ENCODE measurements at regions not wholly inside any gene's neighbourhood (a gene's known extent, or its start where the extent isn't known, plus 50 kb on each side); places are given as distances from the start of the nearest gene placed in this dataset.

DNA sequence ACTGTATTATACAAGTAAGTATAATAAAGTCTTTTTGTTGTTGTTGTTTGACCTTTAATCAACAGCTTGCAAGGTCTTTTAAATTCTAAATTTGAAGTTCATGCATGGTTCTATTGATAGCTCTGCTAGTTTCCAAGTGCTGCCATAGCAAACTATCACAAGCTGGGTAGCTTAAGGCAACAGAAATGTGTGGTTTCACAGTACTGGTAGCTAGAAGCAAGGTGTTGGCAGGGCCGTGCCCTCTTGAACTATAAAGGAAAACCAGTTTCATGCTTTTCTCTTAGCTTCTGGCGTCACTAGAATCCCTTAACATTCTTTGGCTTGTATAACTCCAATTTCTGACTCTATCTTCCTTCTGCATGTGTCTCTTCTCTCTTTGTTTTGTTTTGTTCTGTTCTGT lies 1021.9 kb upstream of the AUTS2 start (continued):
- TF ChIP-seq, protein P1, sequence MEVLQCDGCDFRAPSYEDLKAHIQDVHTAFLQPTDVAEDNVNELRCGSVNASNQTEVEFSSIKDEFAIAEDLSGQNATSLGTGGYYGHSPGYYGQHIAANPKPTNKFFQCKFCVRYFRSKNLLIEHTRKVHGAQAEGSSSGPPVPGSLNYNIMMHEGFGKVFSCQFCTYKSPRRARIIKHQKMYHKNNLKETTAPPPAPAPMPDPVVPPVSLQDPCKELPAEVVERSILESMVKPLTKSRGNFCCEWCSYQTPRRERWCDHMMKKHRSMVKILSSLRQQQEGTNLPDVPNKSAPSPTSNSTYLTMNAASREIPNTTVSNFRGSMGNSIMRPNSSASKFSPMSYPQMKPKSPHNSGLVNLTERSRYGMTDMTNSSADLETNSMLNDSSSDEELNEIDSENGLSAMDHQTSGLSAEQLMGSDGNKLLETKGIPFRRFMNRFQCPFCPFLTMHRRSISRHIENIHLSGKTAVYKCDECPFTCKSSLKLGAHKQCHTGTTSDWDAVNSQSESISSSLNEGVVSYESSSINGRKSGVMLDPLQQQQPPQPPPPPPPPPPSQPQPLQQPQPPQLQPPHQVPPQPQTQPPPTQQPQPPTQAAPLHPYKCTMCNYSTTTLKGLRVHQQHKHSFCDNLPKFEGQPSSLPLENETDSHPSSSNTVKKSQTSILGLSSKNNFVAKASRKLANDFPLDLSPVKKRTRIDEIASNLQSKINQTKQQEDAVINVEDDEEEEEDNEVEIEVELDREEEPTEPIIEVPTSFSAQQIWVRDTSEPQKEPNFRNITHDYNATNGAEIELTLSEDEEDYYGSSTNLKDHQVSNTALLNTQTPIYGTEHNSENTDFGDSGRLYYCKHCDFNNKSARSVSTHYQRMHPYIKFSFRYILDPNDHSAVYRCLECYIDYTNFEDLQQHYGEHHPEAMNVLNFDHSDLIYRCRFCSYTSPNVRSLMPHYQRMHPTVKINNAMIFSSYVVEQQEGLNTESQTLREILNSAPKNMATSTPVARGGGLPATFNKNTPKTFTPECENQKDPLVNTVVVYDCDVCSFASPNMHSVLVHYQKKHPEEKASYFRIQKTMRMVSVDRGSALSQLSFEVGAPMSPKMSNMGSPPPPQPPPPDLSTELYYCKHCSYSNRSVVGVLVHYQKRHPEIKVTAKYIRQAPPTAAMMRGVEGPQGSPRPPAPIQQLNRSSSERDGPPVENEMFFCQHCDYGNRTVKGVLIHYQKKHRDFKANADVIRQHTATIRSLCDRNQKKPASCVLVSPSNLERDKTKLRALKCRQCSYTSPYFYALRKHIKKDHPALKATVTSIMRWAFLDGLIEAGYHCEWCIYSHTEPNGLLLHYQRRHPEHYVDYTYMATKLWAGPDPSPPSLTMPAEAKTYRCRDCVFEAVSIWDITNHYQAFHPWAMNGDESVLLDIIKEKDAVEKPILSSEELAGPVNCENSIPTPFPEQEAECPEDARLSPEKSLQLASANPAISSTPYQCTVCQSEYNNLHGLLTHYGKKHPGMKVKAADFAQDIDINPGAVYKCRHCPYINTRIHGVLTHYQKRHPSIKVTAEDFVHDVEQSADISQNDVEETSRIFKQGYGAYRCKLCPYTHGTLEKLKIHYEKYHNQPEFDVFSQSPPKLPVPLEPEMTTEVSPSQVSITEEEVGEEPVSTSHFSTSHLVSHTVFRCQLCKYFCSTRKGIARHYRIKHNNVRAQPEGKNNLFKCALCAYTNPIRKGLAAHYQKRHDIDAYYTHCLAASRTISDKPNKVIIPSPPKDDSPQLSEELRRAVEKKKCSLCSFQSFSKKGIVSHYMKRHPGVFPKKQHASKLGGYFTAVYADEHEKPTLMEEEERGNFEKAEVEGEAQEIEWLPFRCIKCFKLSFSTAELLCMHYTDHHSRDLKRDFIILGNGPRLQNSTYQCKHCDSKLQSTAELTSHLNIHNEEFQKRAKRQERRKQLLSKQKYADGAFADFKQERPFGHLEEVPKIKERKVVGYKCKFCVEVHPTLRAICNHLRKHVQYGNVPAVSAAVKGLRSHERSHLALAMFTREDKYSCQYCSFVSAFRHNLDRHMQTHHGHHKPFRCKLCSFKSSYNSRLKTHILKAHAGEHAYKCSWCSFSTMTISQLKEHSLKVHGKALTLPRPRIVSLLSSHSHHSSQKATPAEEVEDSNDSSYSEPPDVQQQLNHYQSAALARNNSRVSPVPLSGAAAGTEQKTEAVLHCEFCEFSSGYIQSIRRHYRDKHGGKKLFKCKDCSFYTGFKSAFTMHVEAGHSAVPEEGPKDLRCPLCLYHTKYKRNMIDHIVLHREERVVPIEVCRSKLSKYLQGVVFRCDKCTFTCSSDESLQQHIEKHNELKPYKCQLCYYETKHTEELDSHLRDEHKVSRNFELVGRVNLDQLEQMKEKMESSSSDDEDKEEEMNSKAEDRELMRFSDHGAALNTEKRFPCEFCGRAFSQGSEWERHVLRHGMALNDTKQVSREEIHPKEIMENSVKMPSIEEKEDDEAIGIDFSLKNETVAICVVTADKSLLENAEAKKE (CRISPR knock-in tag; IDR thresholded peaks at IDR 0.05): no peak

DNA sequence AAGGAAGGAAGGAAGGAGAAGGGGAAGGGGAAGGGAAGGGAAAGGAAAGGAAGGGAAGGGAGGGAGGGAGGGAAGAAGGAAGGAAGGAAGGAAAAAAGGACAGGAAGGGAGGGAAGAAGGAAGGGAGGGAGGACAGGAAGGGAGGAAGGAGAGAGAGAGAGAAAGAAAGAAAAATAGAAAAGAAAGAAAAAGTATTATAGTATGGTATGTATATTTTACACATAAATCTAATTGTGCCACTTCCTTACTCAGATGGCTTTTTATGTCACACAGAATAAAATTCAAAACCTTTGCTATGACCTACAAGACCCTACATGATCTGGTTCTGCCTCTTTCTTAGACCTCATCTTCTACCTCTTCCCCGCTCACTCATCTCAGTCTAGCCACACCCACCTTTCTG lies 1016.9 kb upstream of the AUTS2 start:
- H3K9me3 Mint-ChIP-seq: peaks cover 97% of the 10 kb centered on the region
- no peaks in the 10 kb centered on the region for H3F3A ChIP-seq (replicated peaks; ENCODE audit: low read depth)
- H3K4me1 ChIP-seq (ENCODE audit: insufficient read depth): no peaks in the 10 kb centered on the region
- H3K27me3 Mint-ChIP-seq (ENCODE audit: insufficient read depth, low read depth, poor library complexity): peaks cover 3% of the 10 kb centered on the region
- H2AFZ ChIP-seq: no peak overlapping the region
- H4K20me1 ChIP-seq (replicated peaks; ENCODE audit: insufficient read depth): no peaks in the 10 kb centered on the region
- no peaks in the 10 kb centered on the region for H3K27me3 ChIP-seq (ENCODE audit: insufficient read depth)
- peaks cover 49% of the 10 kb centered on the region for H3K36me3 Mint-ChIP-seq (ENCODE audit: low read depth)
- no peak overlapping the region for H3K4me3 ChIP-seq
- H3K27ac ChIP-seq (ENCODE audit: low read depth): no peak overlapping the region
- no peak for TF ChIP-seq CREB1 (CRISPR knock-in tag; IDR thresholded peaks at IDR 0.05; ENCODE audit: low read depth)
- no peak for TF ChIP-seq EZH2 (IDR thresholded peaks at IDR 0.05; ENCODE audit: low read depth, unreplicated experiment)
- TF ChIP-seq, protein P2, sequence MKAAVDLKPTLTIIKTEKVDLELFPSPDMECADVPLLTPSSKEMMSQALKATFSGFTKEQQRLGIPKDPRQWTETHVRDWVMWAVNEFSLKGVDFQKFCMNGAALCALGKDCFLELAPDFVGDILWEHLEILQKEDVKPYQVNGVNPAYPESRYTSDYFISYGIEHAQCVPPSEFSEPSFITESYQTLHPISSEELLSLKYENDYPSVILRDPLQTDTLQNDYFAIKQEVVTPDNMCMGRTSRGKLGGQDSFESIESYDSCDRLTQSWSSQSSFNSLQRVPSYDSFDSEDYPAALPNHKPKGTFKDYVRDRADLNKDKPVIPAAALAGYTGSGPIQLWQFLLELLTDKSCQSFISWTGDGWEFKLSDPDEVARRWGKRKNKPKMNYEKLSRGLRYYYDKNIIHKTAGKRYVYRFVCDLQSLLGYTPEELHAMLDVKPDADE (IDR thresholded peaks at IDR 0.05): no peak
- TF ChIP-seq, protein P3, sequence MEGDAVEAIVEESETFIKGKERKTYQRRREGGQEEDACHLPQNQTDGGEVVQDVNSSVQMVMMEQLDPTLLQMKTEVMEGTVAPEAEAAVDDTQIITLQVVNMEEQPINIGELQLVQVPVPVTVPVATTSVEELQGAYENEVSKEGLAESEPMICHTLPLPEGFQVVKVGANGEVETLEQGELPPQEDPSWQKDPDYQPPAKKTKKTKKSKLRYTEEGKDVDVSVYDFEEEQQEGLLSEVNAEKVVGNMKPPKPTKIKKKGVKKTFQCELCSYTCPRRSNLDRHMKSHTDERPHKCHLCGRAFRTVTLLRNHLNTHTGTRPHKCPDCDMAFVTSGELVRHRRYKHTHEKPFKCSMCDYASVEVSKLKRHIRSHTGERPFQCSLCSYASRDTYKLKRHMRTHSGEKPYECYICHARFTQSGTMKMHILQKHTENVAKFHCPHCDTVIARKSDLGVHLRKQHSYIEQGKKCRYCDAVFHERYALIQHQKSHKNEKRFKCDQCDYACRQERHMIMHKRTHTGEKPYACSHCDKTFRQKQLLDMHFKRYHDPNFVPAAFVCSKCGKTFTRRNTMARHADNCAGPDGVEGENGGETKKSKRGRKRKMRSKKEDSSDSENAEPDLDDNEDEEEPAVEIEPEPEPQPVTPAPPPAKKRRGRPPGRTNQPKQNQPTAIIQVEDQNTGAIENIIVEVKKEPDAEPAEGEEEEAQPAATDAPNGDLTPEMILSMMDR (conservative IDR thresholded peaks at IDR 0.05; ENCODE audit: low read depth in 2 of 2): no peak
- TF ChIP-seq, protein P4, sequence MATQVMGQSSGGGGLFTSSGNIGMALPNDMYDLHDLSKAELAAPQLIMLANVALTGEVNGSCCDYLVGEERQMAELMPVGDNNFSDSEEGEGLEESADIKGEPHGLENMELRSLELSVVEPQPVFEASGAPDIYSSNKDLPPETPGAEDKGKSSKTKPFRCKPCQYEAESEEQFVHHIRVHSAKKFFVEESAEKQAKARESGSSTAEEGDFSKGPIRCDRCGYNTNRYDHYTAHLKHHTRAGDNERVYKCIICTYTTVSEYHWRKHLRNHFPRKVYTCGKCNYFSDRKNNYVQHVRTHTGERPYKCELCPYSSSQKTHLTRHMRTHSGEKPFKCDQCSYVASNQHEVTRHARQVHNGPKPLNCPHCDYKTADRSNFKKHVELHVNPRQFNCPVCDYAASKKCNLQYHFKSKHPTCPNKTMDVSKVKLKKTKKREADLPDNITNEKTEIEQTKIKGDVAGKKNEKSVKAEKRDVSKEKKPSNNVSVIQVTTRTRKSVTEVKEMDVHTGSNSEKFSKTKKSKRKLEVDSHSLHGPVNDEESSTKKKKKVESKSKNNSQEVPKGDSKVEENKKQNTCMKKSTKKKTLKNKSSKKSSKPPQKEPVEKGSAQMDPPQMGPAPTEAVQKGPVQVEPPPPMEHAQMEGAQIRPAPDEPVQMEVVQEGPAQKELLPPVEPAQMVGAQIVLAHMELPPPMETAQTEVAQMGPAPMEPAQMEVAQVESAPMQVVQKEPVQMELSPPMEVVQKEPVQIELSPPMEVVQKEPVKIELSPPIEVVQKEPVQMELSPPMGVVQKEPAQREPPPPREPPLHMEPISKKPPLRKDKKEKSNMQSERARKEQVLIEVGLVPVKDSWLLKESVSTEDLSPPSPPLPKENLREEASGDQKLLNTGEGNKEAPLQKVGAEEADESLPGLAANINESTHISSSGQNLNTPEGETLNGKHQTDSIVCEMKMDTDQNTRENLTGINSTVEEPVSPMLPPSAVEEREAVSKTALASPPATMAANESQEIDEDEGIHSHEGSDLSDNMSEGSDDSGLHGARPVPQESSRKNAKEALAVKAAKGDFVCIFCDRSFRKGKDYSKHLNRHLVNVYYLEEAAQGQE (IDR thresholded peaks at IDR 0.05; ENCODE audit: unreplicated experiment): no peak
- no peak for TF ChIP-seq ZNF331 (CRISPR knock-in tag; IDR thresholded peaks at IDR 0.05; ENCODE audit: low read depth)
- TF ChIP-seq JUNB (IDR thresholded peaks at IDR 0.05; ENCODE audit: unreplicated experiment): no peak
- TF ChIP-seq ZNF114 (CRISPR knock-in tag; IDR thresholded peaks at IDR 0.05): no peak
- no peak for TF ChIP-seq EZH2phosphoT487 (IDR thresholded peaks at IDR 0.05; ENCODE audit: unreplicated experiment)
- TF ChIP-seq POLR2AphosphoS5 (IDR thresholded peaks at IDR 0.05; ENCODE audit: low read depth): no peak
- no peak for TF ChIP-seq NANOG (IDR thresholded peaks at IDR 0.05; ENCODE audit: borderline replicate concordance)
- TF ChIP-seq STAT1 (IDR thresholded peaks at IDR 0.05; ENCODE audit: unreplicated experiment): no peak
- no peak overlapping the region for H3K4me2 ChIP-seq
- no peak overlapping the region for H3K27ac Mint-ChIP-seq
- DNase-seq (ENCODE audit: low spot score) (no peak), ATAC-seq (no peak)
- H3K79me2 ChIP-seq (replicated peaks; ENCODE audit: insufficient read depth): no peaks in the 10 kb centered on the region
- H3K4me3 Mint-ChIP-seq: no peak overlapping the region
- H3K4me1 Mint-ChIP-seq: no peaks in the 10 kb centered on the region
- H3K9me2 ChIP-seq (ENCODE audit: insufficient read depth): no peaks in the 10 kb centered on the region
- H3K36me3 ChIP-seq (ENCODE audit: insufficient read depth): no peaks in the 10 kb centered on the region; the same call in 1 of the 2 replicates
